ENCODE measurements at regions not wholly inside any gene's neighbourhood (a gene's known extent, or its start where the extent isn't known, plus 50 kb on each side); places are given as distances from the start of the nearest gene placed in this dataset.

- TF ChIP-seq POLR2AphosphoS5 (IDR thresholded peaks at IDR 0.05; ENCODE audit: borderline replicate concordance, low read depth, low read length) (no peak), EZH2 (IDR thresholded peaks at IDR 0.05) (no peak), FOXP2 (optimal IDR thresholded peaks at IDR 0.05; ENCODE audit: control extremely low read depth, extremely low read length, insufficient read depth) (no peak)
Measured at GRCh38 chr5:36528588-36528987, 77.8 kb upstream of the SLC1A3 start.
